MCF 10A (cell line): ENCODE measurements at regions not wholly inside any gene's neighbourhood (a gene's known extent, or its start where the extent isn't known, plus 50 kb on each side); places are given as distances from the start of the nearest gene placed in this dataset.

Source experiments
- BruUV-seq: library from RNA; stranded (reverse); fragments of 400-500 nt; replicated peaks from 2 replicates; lab custom pipeline; 2021; lab: Mats Ljungman, UMichigan
- CTCF ChIA-PET: fragments of 300-600 bp; sonication (Branson Sonifier 250); formaldehyde crosslinking; extraction: SDS; loops from one replicate; lab custom pipeline; 2021; ENCODE audit warnings: antibody characterized with exemption, inconsistent platforms; lab: Yijun Ruan, JAX
- POLR2A ChIA-PET: fragments of 300-600, 350-650 bp; sonication (Branson Sonifier 250); formaldehyde crosslinking; extraction: SDS; loops from one replicate; lab custom pipeline; 2020; ENCODE audit warnings: antibody characterized with exemption, inconsistent platforms; lab: Yijun Ruan, JAX
- DNase-seq: peaks from one replicate; pipeline ENCODE4 v3.0.0-alpha.2; 2018; ENCODE audit not compliant: unreplicated experiment
- H3K27ac Mint-ChIP-seq: one replicate; pipeline ENCODE4 v1.8.0; 2022; ENCODE audit warnings: mild to moderate bottlenecking, low read depth, mixed read lengths; ENCODE audit not compliant: unreplicated experiment
- H3K27me3 Mint-ChIP-seq: one replicate; pipeline ENCODE4 v1.8.0; 2022; ENCODE audit warnings: mixed read lengths; ENCODE audit not compliant: insufficient read depth, unreplicated experiment
- H3K36me3 Mint-ChIP-seq: one replicate; pipeline ENCODE4 v1.8.0; 2022; ENCODE audit warnings: mild to moderate bottlenecking, moderate library complexity, mixed read lengths; ENCODE audit not compliant: insufficient read depth, unreplicated experiment
- H3K4me1 Mint-ChIP-seq: one replicate; pipeline ENCODE4 v1.8.0; 2022; ENCODE audit warnings: mixed read lengths; ENCODE audit not compliant: insufficient read depth, unreplicated experiment
- H3K4me3 Mint-ChIP-seq: one replicate; pipeline ENCODE4 v1.8.0; 2022; ENCODE audit warnings: mild to moderate bottlenecking, moderate library complexity, mixed read lengths; ENCODE audit not compliant: unreplicated experiment
- H3K9me3 Mint-ChIP-seq: one replicate; pipeline ENCODE4 v1.8.0; 2022; ENCODE audit warnings: mixed read lengths; ENCODE audit not compliant: unreplicated experiment
- CTCF ChIP-seq: fragments of 200-600 bp; IDR thresholded peaks from one replicate; pipeline ENCODE4 v1.8.0; 2022; ENCODE audit warnings: antibody characterized with exemption, mild to moderate bottlenecking; ENCODE audit not compliant: unreplicated experiment
- intact Hi-C: fragments of 100-400 bp; cut with micrococcal nuclease; formaldehyde crosslinking; loops from 2 replicates; pipeline ENCODE4 v1.14.1; 2022

GRCh38 chr4:14871676-14872430 lies 130.4 kb upstream of the CPEB2 start:
- peak; percentile 62 for DNase-seq
- Mint-ChIP-seq H3K4me1 (no peaks in the 10 kb centered on the region), H3K4me3 (no peak overlapping the region), H3K27ac (no peak overlapping the region), H3K36me3 (no peaks in the 10 kb centered on the region), H3K9me3 (no peaks in the 10 kb centered on the region), H3K27me3 (no peaks in the 10 kb centered on the region)
- ChIA-PET CTCF (interaction anchor here (0.7 kb wide), 1 partner anchor 43 kb away, joined by 3 read pairs; no protein-coding TSS in a partner anchor), POLR2A (no interaction called here)
- no TSS peak for BruUV-seq
- intact Hi-C loops, result no loop called here
- TF ChIP-seq CTCF, result peak; percentile 37

GRCh38 chr4:14874990-14875389 lies 127.3 kb upstream of the CPEB2 start:
- intact Hi-C loops, result no loop called here
- POLR2A ChIA-PET, result no interaction called here
- DNase-seq, result no peak
- no peaks in the 10 kb centered on the region for H3K9me3 Mint-ChIP-seq
- BruUV-seq, result no TSS peak
- H3K4me3 Mint-ChIP-seq, result no peak overlapping the region
- no peaks in the 10 kb centered on the region for H3K27me3 Mint-ChIP-seq
- no peak for TF ChIP-seq CTCF
- peaks cover 6% of the 10 kb centered on the region for H3K4me1 Mint-ChIP-seq
- H3K36me3 Mint-ChIP-seq, result no peaks in the 10 kb centered on the region
- H3K27ac Mint-ChIP-seq, result no peak overlapping the region
- CTCF ChIA-PET, result interaction anchor here (1.2 kb wide), 1 partner anchor 9 kb away, joined by 7 read pairs; no protein-coding TSS in a partner anchor

GRCh38 chr4:14877246-14878225 lies 124.7 kb upstream of the CPEB2 start:
- no peak overlapping the region for H3K27ac Mint-ChIP-seq
- no peaks in the 10 kb centered on the region for H3K27me3 Mint-ChIP-seq
- H3K4me1 Mint-ChIP-seq, result peaks cover 7% of the 10 kb centered on the region
- DNase-seq, result no peak
- no peak overlapping the region for H3K4me3 Mint-ChIP-seq
- ChIA-PET CTCF (no interaction called here), POLR2A (interaction anchor here (1.7 kb wide), 1 partner anchor 12 kb away, joined by 4 read pairs; no protein-coding TSS in a partner anchor)
- TF ChIP-seq CTCF, result no peak
- no peaks in the 10 kb centered on the region for H3K36me3 Mint-ChIP-seq
- intact Hi-C loops, result no loop called here
- no TSS peak for BruUV-seq
- no peaks in the 10 kb centered on the region for H3K9me3 Mint-ChIP-seq

GRCh38 chr4:14878681-14879080 lies 123.6 kb upstream of the CPEB2 start:
- CTCF ChIA-PET, result no interaction called here
- H3K36me3 Mint-ChIP-seq, result no peaks in the 10 kb centered on the region
- H3K4me3 Mint-ChIP-seq, result no peak overlapping the region
- BruUV-seq, result no TSS peak
- DNase-seq, result no peak
- H3K27me3 Mint-ChIP-seq, result no peaks in the 10 kb centered on the region
- H3K27ac Mint-ChIP-seq, result no peak overlapping the region
- POLR2A ChIA-PET, result no interaction called here
- no peaks in the 10 kb centered on the region for H3K9me3 Mint-ChIP-seq
- intact Hi-C loops, result no loop called here
- peaks cover 7% of the 10 kb centered on the region for H3K4me1 Mint-ChIP-seq
- TF ChIP-seq CTCF, result no peak
